ENCODE measurements at regions not wholly inside any gene's neighbourhood (a gene's known extent, or its start where the extent isn't known, plus 50 kb on each side); places are given as distances from the start of the nearest gene placed in this dataset.
"Not testable (repeated sequence)": the region's sequence is repeated elsewhere in the genome, so short reads cannot be mapped to it uniquely, and the experiment has no call there.

GRCh38 chr5:124103056-124103455 is 591.1 kb downstream of the CSNK1G3 start:
- DNase-seq: not testable (repeated sequence)

- no peak for DNase-seq
Observed at GRCh38 chr5:124102486-124102885, 590.5 kb downstream of the CSNK1G3 start.

- no peak for DNase-seq
Observed at GRCh38 chr5:124093658-124094057, 581.7 kb downstream of the CSNK1G3 start.

DNA sequence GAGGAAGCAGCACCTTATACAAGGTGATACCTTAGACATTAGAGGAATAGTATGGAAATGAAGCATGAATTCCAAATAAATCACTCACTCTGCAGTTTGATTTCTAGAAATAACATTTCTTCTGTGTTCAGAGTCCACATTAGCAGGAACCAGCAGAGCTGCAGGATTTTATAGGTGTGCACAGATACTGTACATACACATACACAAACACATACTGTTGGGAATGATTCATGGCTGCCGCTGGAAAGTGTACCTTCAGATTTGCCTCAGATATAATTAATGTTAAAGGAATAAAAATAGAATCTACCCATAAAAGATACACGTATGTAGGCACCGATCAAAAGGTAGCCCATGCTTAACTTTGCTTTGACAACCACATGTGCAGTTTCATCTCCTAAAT is 578.1 kb downstream of the CSNK1G3 start:
- DNase-seq: no peak

DNA sequence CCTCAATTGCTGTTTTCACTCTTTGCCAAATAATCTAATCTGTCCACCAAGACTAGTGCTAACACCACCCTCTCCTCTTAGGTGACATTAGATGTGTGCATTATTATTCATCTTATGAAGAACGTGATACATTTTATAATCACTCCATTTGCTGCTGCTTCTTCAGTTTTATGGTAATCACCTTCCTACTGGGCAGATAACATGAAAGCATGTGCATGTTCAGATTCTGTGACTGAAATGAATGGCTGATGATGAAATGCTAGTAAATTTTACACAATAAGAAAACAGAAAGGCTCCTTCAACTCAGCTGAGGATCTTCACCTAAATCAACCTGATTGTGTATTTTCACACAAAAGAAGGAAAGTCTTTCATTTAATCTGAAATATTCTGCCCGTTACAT is 577.6 kb downstream of the CSNK1G3 start:
- DNase-seq: no peak

DNA sequence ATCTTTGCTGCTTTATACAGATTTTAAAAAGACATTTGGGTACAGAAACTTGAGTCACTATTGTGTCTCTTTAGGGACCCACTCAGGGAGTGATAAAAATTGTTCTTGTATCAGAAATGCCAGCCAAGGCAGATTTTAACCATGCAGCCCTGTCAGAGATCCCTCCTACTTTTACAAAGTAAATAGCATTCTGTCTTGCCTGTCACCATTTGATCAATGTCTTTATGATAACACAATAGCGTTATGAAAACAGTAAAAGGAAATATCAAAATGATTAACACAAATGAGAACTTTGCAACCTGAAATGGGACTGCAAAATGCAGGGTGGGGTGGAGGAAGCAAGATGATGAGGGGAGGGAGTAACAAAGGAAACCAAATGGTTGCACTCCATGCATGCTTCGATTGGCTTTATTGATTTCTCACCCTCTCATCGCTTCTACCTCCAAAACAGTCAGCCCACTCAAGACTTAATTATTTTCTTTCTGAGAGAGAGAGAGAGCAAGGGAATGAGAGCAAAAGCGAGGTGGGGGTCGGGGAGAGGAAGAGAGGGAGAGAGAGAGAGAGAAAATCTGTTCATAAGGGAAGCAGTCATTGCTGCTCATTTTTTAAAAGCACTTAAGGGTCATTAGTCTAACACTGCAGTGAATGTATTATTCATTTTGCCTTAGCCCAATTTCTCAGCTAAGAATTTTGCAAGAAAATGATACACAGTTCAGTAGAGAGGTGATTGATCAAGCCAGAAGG is 576.5 kb downstream of the CSNK1G3 start:
- peak; percentile 13 to 69 (median 18) for DNase-seq

DNA sequence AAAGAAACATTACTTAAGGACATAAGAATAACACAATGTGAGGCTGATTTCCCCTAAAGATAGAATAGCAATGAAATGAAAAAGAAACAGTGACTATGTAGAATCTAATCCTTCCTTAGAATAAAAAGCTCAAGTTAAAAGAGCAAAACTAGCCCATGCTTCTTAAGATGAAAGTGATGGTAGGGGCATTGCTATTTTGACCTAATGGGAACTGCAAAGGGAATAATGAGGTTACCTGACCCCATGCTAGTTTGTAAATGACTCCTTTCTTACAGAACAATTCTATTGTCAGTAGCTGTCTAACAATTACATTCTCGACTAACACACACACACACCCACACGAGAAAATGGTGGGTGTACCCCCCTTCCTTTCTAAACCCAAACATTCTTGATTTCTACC is 575.8 kb downstream of the CSNK1G3 start:
- peak in 1 of 3 experiments; percentile 23 for DNase-seq

DNA sequence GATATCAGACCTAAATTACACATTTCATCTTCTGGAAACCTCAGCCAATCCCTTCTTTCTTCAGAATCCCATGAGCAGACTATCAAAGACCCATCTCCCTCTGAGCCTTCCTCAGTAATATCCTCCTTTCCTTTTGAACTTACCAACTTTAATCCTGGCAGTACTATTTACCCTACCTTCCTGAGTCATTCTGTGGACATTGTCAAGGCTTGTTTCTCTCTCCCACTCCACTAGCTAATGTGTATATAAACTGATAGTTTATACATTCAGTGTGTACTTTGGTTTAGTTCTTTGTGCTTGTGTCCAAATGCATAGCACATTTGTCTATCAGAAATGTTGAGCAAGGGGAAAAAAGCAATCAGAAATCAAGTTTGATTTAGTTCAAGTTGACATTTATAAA is 568.3 kb downstream of the CSNK1G3 start:
- no peak for DNase-seq

DNA sequence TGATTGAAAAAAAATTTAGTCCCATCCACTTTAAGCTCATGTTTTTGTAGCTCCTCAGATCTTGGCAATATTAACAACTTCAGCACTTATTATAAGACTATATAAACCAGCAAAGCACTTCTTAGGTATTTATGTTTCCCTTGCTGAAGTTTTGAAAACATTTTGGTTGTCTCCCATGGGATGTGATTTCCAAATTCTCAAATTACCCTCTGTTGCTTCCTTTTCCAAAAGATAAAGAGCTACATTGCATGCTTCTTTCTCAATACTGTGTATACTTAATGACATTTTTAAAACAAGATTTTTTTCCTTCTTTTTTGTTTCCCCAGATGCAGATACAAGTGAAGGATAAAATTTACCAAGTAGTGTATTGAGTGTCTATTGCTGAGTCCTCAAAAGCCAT is 567.1 kb downstream of the CSNK1G3 start:
- no peak for DNase-seq

GRCh38 chr5:124074500-124074899 is 562.5 kb downstream of the CSNK1G3 start:
- no peak for DNase-seq

- no peak for DNase-seq
Observed at GRCh38 chr5:124072570-124072969, 560.6 kb downstream of the CSNK1G3 start.

- no peak for DNase-seq
Observed at GRCh38 chr5:124071039-124071438, 559.1 kb downstream of the CSNK1G3 start.

DNA sequence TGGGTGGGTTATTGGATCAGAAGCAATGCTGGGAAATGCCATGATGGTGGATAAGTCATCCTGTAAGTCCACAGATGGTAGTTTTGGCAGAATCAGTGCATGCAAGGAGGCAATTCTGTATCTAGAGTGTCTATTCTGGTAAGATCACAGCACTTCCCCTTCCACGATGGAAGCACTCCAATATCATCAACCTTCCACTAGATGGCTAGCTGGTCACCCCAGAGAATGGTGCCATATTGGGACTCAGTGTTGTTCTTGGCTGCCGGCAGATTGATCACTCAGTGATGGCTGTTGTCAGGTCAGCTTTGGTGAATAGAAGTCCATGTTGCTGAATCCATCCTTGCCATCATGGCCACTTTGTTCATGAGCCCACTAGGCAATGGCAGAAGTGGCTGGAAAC is 553.5 kb downstream of the CSNK1G3 start:
- no peak for DNase-seq

- no peak for DNase-seq
Observed at GRCh38 chr5:124064956-124065355, 553.0 kb downstream of the CSNK1G3 start.

- peak in 1 of 3 experiments; percentile 20 for DNase-seq
Observed at GRCh38 chr5:124061663-124062062, 549.7 kb downstream of the CSNK1G3 start.

GRCh38 chr5:124061068-124061430 is 549.1 kb downstream of the CSNK1G3 start:
- no peak for DNase-seq

DNA sequence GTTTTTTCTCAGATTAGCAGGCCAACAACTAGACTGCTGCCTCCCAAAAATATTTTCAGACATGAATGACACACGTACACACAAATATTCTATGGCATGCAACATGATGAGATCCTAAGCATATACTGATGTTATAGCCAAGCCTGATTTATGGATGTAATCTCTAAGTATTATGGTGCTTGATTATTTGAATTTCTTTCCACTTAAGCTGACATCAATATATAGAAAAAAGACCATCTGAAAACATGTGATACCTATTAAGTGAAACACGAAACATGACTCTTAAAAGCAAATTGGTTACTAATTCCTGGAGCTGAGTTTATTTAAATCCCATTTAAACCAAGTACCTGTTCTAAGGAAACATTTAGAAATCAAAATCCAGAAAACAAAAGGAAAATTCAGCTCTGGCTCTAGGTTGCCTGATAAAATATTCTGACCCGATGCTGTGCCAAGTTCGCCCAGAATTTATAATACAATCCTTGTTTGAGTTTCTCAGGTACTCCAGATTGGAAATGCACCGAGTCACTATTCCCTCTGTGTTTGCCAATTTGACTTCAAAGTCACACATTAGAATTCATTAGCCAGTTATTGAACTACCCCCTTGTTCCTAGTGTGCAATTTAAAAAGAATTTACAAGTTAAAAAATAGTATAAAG is 548.6 kb downstream of the CSNK1G3 start:
- peak in 1 of 3 experiments; percentile 19 for DNase-seq

DNA sequence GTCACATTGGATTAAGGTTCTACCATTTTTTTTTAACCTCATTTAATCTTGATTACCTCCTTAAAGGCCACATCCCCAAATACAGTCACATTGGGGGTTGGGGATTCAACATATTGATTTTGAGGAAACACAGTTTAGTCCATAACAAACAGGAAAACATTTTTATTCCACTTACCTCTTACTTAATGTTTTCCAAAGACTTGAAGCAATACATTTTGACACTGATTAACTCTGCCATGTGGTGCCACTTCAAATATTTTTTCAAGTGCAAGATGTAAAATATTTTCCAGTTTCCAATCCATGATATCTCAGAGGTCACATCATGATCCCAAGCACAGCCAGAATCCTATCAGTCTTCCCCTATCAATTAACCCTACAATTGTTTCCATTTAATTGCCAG is 548.0 kb downstream of the CSNK1G3 start:
- no peak for DNase-seq

- DNase-seq: no peak
Observed at GRCh38 chr5:124059200-124059599, 547.2 kb downstream of the CSNK1G3 start.

DNA sequence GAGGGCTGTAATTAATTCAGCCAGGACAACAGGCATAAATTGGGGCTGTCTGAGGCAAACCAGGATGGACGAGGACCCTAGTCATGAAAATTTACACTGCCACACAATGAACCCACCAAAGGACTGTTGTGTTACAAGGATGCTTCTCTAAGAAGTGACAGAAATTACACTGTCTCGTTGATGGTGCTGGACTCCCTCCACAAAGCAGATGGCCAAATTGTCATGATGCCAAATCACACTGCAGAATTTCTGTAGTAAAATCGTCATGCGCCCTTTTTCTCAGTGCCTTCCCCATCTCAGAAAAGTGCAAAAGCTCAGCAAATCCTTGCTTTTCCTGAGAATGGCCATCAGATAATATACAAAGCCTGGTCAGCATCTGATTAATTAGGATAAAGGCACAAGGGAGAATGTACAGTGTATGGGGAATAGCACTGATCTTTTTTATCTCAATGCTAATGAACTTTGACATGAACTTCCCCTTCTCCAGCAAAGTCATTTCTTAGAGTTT is 545.8 kb downstream of the CSNK1G3 start:
- no peak for DNase-seq

GRCh38 chr5:124056991-124057723 is 545.2 kb downstream of the CSNK1G3 start:
- DNase-seq: peak; percentile 55 to 93 (median 89)

- peak in 1 of 3 experiments; percentile 45 for DNase-seq
Observed at GRCh38 chr5:124056326-124056990, 544.5 kb downstream of the CSNK1G3 start.

DNA sequence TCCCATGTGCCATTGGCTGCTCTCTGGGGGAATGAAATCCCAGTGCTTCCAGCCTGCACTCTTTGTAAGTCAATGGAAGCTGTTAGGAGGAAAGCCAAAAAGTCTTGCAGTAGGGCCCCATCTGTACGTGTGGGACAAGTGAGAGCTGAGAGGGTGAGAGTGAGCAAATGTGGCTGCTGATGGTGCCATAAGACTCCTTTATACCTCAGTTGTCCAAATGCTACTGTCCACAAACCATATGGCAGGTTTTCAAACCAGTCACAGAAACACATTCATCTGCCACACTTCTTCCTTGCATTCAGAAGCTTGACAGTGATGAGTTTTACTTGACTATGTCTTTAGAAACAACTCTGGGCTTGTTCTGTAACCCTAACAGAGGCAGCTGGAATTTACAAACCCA is 543.8 kb downstream of the CSNK1G3 start:
- no peak for DNase-seq
